ENCODE measurements at regions not wholly inside any gene's neighbourhood (a gene's known extent, or its start where the extent isn't known, plus 50 kb on each side); places are given as distances from the start of the nearest gene placed in this dataset.

DNA sequence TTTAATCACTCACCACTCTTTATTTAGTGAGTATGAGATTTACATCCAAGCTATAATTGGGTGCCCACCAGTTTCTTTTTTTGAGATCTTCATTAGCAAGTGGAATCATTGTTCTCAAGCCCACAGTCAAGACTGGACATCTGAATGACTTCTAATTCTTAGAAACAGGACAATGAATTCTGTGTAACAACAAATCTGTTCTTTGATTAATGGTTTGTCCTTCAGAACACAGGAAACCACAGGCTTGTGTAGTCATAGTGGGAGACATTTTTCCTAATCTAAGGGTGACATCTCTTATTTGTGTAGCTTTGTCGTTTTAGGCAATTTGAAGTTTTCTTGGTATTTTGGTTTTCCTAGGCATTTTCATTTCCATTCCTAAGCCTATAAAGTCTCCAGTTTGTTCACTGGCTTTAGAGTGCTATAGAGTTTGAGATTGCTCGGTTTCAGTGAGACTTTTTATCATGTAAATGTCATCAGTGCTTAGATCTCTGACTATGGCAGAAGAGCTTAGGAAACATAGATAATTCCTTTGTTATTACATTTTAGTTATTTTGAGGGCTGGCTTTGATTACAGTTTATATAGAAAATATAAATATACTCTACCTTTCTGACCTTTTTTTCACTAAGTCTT, 903.9 kb upstream of the MAP3K7 start:
- TF ChIP-seq GATA2 (IDR thresholded peaks at IDR 0.05; ENCODE audit: low read depth, low read length) (no peak), GATA3 (IDR thresholded peaks at IDR 0.05; ENCODE audit: low read depth, low read length) (no peak)
